ENCODE measurements at regions not wholly inside any gene's neighbourhood (a gene's known extent, or its start where the extent isn't known, plus 50 kb on each side); places are given as distances from the start of the nearest gene placed in this dataset.

GRCh38 chr3:107973152-107973551 is 117.7 kb downstream of the CD47 start:
- DNase-seq (ENCODE audit: low read depth, low spot score) = no peak
- no peak overlapping the region for H3K27ac ChIP-seq

GRCh38 chr3:107970993-107971580 is 119.7 kb downstream of the CD47 start:
- DNase-seq (ENCODE audit: low read depth, low spot score) = no peak
- H3K27ac ChIP-seq = no peak overlapping the region

- DNase-seq (ENCODE audit: low read depth, low spot score) = no peak
- no peak overlapping the region for H3K27ac ChIP-seq
Measured at GRCh38 chr3:107969994-107970819, 120.6 kb downstream of the CD47 start.

GRCh38 chr3:107969525-107969924 is 121.3 kb downstream of the CD47 start:
- DNase-seq (ENCODE audit: low read depth, low spot score) = no peak
- H3K27ac ChIP-seq = no peak overlapping the region

- no peak for DNase-seq (ENCODE audit: low read depth, low spot score)
- H3K27ac ChIP-seq = no peak overlapping the region
Measured at GRCh38 chr3:107966276-107966675, 124.6 kb downstream of the CD47 start.

GRCh38 chr3:107965136-107965655 is 125.6 kb downstream of the CD47 start:
- no peak for DNase-seq (ENCODE audit: low read depth, low spot score)
- H3K27ac ChIP-seq = no peak overlapping the region

- H3K27ac ChIP-seq = no peak overlapping the region
- DNase-seq (ENCODE audit: low read depth, low spot score) = no peak
Measured at GRCh38 chr3:107963581-107963980, 127.2 kb downstream of the CD47 start.

- DNase-seq (ENCODE audit: low read depth, low spot score) = no peak
- H3K27ac ChIP-seq = no peak overlapping the region
Measured at GRCh38 chr3:107962946-107963345, 127.9 kb downstream of the CD47 start.

- no peak for DNase-seq (ENCODE audit: low read depth, low spot score)
Measured at GRCh38 chr3:107962037-107962436, 128.8 kb downstream of the CD47 start.

GRCh38 chr3:107959550-107960154 is 131.2 kb downstream of the CD47 start:
- DNase-seq (ENCODE audit: low read depth, low spot score) = no peak
- no peak overlapping the region for H3K27ac ChIP-seq

More at GRCh38 chr3:107962037-107962436, 128.8 kb downstream of the CD47 start:
- no peak overlapping the region for H3K27ac ChIP-seq

GRCh38 chr3:107958146-107958545 is 132.7 kb downstream of the CD47 start:
- H3K27ac ChIP-seq = no peak overlapping the region
- no peak for DNase-seq (ENCODE audit: low read depth, low spot score)

- no peak for DNase-seq (ENCODE audit: low read depth, low spot score)
- no peak overlapping the region for H3K27ac ChIP-seq
Measured at GRCh38 chr3:107956991-107957900, 133.6 kb downstream of the CD47 start.

- no peak overlapping the region for H3K27ac ChIP-seq
Measured at GRCh38 chr3:107954845-107955244, 136.0 kb downstream of the CD47 start.

GRCh38 chr3:107953722-107954121 is 137.1 kb downstream of the CD47 start:
- DNase-seq (ENCODE audit: low read depth, low spot score) = no peak
- H3K27ac ChIP-seq = no peak overlapping the region

More at GRCh38 chr3:107954845-107955244, 136.0 kb downstream of the CD47 start:
- DNase-seq (ENCODE audit: low read depth, low spot score) = no peak

- no peak for DNase-seq (ENCODE audit: low read depth, low spot score)
- H3K27ac ChIP-seq = no peak overlapping the region
Measured at GRCh38 chr3:107951126-107951525, 139.7 kb downstream of the CD47 start.

GRCh38 chr3:107950417-107950816 is 140.4 kb downstream of the CD47 start:
- H3K27ac ChIP-seq = no peak overlapping the region
- DNase-seq (ENCODE audit: low read depth, low spot score) = no peak

- H3K27ac ChIP-seq = no peak overlapping the region
Measured at GRCh38 chr3:107949394-107949970, 141.3 kb downstream of the CD47 start.

GRCh38 chr3:107947203-107947602 is 143.6 kb downstream of the CD47 start:
- DNase-seq (ENCODE audit: low read depth, low spot score) = no peak
- no peak overlapping the region for H3K27ac ChIP-seq

More at GRCh38 chr3:107949394-107949970, 141.3 kb downstream of the CD47 start:
- no peak for DNase-seq (ENCODE audit: low read depth, low spot score)

- DNase-seq (ENCODE audit: low read depth, low spot score) = no peak
Measured at GRCh38 chr3:107946700-107947099, 144.1 kb downstream of the CD47 start.

More at GRCh38 chr3:107946700-107947099, 144.1 kb downstream of the CD47 start:
- H3K27ac ChIP-seq = no peak overlapping the region
